SK-N-SH (cell line): ENCODE measurements at regions not wholly inside any gene's neighbourhood (a gene's known extent, or its start where the extent isn't known, plus 50 kb on each side); places are given as distances from the start of the nearest gene placed in this dataset.

Experiments
- CHD2 ChIP-seq: fragments of 150-350 bp; IDR thresholded peaks from 2 replicates; pipeline ENCODE4 v1.6.1; 2018; ENCODE audit warnings: low read length; ENCODE audit not compliant: partially characterized antibody
- CTCF ChIP-seq: fragments of 200-600 bp; sonication (generic); IDR thresholded peaks from 2 replicates; pipeline ENCODE4 v1.6.1; 2017; ENCODE audit warnings: antibody characterized with exemption, mild to moderate bottlenecking, moderate library complexity
- MAX ChIP-seq: IDR thresholded peaks from 2 replicates; pipeline ENCODE4 v1.4.0; 2012; ENCODE audit warnings: low read depth
- POLR2AphosphoS5 ChIP-seq: IDR thresholded peaks from 2 replicates; pipeline ENCODE4 v1.6.1; 2012; ENCODE audit warnings: low read depth, low read length
- RAD21 ChIP-seq: IDR thresholded peaks from 2 replicates; pipeline ENCODE4 v1.6.1; 2012; ENCODE audit warnings: mild to moderate bottlenecking, low read length
- SIN3A ChIP-seq: IDR thresholded peaks from 2 replicates; pipeline ENCODE4 v1.6.1; 2012; ENCODE audit warnings: low read depth, mild to moderate bottlenecking, low read length, moderate library complexity, borderline replicate concordance

GRCh38 chr16:64272028-64272427, 849.8 kb downstream of the CDH11 start:
- TF ChIP-seq CTCF: no peak
- TF ChIP-seq POLR2AphosphoS5: no peak
- TF ChIP-seq RAD21: no peak
- no peak for TF ChIP-seq MAX
- no peak for TF ChIP-seq CHD2
- no peak for TF ChIP-seq SIN3A
